Loucy (cell line): ENCODE measurements at regions not wholly inside any gene's neighbourhood (a gene's known extent, or its start where the extent isn't known, plus 50 kb on each side); places are given as distances from the start of the nearest gene placed in this dataset.

Experiments
- H2AFZ ChIP-seq: fragments of 200-600 bp; sonication (generic); 2 replicates; pipeline ENCODE4 v1.6.0; 2016; ENCODE audit warnings: antibody characterized with exemption, mild to moderate bottlenecking, low read length, moderate library complexity
- H3F3A ChIP-seq: fragments of 200-600 bp; 2 replicates; pipeline ENCODE4 v1.6.0; 2016; ENCODE audit warnings: antibody characterized with exemption, low read depth, mild to moderate bottlenecking
- H3K27me3 ChIP-seq: fragments of 200-600 bp; sonication (generic); 2 replicates; pipeline ENCODE4 v1.6.1; 2014; ENCODE audit warnings: low read length, mild to moderate bottlenecking; ENCODE audit not compliant: insufficient read depth, poor library complexity, severe bottlenecking
- H3K36me3 ChIP-seq: fragments of 200-600 bp; sonication (generic); 2 replicates; pipeline ENCODE4 v1.6.1; 2016; ENCODE audit warnings: low read length; ENCODE audit not compliant: insufficient read depth
- H3K4me1 ChIP-seq: fragments of 200-600 bp; sonication (generic); 2 replicates; pipeline ENCODE4 v1.5.1; 2014; ENCODE audit warnings: low read length, mild to moderate bottlenecking; ENCODE audit not compliant: insufficient read depth, poor library complexity, severe bottlenecking
- H3K4me2 ChIP-seq: fragments of 200-600 bp; sonication (generic); 2 replicates; pipeline ENCODE4 v1.6.0; 2014; ENCODE audit warnings: antibody characterized with exemption, low read length, low read depth, mild to moderate bottlenecking; ENCODE audit not compliant: poor library complexity, severe bottlenecking
- H3K4me3 ChIP-seq: fragments of 200-600 bp; sonication (generic); 2 replicates; pipeline ENCODE4 v1.5.1; 2014; ENCODE audit warnings: low read length, mild to moderate bottlenecking, mixed read lengths; ENCODE audit not compliant: poor library complexity, severe bottlenecking
- H3K79me2 ChIP-seq: fragments of 200-600 bp; sonication (generic); 2 replicates; pipeline ENCODE4 v1.6.1; 2014; ENCODE audit warnings: low read length; ENCODE audit not compliant: insufficient read depth
- H3K9ac ChIP-seq: fragments of 200-600 bp; sonication (generic); 2 replicates; pipeline ENCODE4 v1.6.0; 2014; ENCODE audit warnings: mild to moderate bottlenecking, low read depth, low read length, moderate library complexity; ENCODE audit not compliant: poor library complexity, severe bottlenecking
- H3K9me2 ChIP-seq: fragments of 200-600 bp; sonication (generic); replicated peaks from 2 replicates; pipeline ENCODE4 v1.6.1; 2016; ENCODE audit warnings: low read depth, low read length, mixed read lengths
- H3K9me3 ChIP-seq: fragments of 200-600 bp; sonication (generic); 2 replicates; pipeline ENCODE4 v1.6.1; 2014; ENCODE audit warnings: mild to moderate bottlenecking, antibody characterized with exemption, low read length, low read depth; ENCODE audit not compliant: insufficient read depth
- H4K20me1 ChIP-seq: fragments of 200-600 bp; sonication (generic); 2 replicates; pipeline ENCODE4 v1.6.0; 2014; ENCODE audit warnings: antibody characterized with exemption, low read length, mild to moderate bottlenecking; ENCODE audit not compliant: insufficient read depth, poor library complexity, severe bottlenecking
- CTCF ChIP-seq: fragments of 200-600 bp; sonication (generic); conservative IDR thresholded peaks from 2 replicates; pipeline ENCODE4 v1.5.1; 2014; ENCODE audit warnings: mild to moderate bottlenecking, antibody characterized with exemption, low read length
- EZH2phosphoT487 ChIP-seq: fragments of 200-600 bp; IDR thresholded peaks from 2 replicates; pipeline ENCODE4 v1.6.1; 2018; ENCODE audit warnings: antibody characterized with exemption, mild to moderate bottlenecking, moderate library complexity, borderline replicate concordance

- no peak overlapping the region for H2AFZ ChIP-seq
- no peak overlapping the region for H3K4me2 ChIP-seq
- no peak overlapping the region for H3K4me3 ChIP-seq
- no peaks in the 10 kb centered on the region for H3K4me1 ChIP-seq
- no peaks in the 10 kb centered on the region for H3K36me3 ChIP-seq
- H3K79me2 ChIP-seq, result no peaks in the 10 kb centered on the region
- H3K27me3 ChIP-seq, result no peaks in the 10 kb centered on the region
- H3K9ac ChIP-seq, result no peak overlapping the region
- no peaks in the 10 kb centered on the region for H3K9me2 ChIP-seq
- H3F3A ChIP-seq, result no peaks in the 10 kb centered on the region
- TF ChIP-seq CTCF, result no peak
- TF ChIP-seq EZH2phosphoT487, result no peak
- no peaks in the 10 kb centered on the region for H4K20me1 ChIP-seq
- no peaks in the 10 kb centered on the region for H3K9me3 ChIP-seq
Observed at GRCh38 chr4:135177321-135177720, 975.7 kb upstream of the PABPC4L start.

- no peak overlapping the region for H2AFZ ChIP-seq
- no peaks in the 10 kb centered on the region for H3F3A ChIP-seq
- H3K36me3 ChIP-seq, result no peaks in the 10 kb centered on the region
- H3K9me2 ChIP-seq, result no peaks in the 10 kb centered on the region
- no peaks in the 10 kb centered on the region for H3K79me2 ChIP-seq
- H3K9ac ChIP-seq, result no peak overlapping the region
- H3K4me2 ChIP-seq, result no peak overlapping the region
- H3K9me3 ChIP-seq, result no peaks in the 10 kb centered on the region
- H4K20me1 ChIP-seq, result no peaks in the 10 kb centered on the region
- H3K4me3 ChIP-seq, result no peak overlapping the region
- TF ChIP-seq EZH2phosphoT487, result no peak
- TF ChIP-seq CTCF, result no peak
- H3K4me1 ChIP-seq, result no peaks in the 10 kb centered on the region
- no peaks in the 10 kb centered on the region for H3K27me3 ChIP-seq
Observed at GRCh38 chr4:135166661-135167060, 965.1 kb upstream of the PABPC4L start.

GRCh38 chr4:135164601-135165000 is 963.0 kb upstream of the PABPC4L start:
- Histone ChIP-seq H3K4me3 (no peak overlapping the region), H3F3A (no peaks in the 10 kb centered on the region), H3K36me3 (no peaks in the 10 kb centered on the region), H3K79me2 (no peaks in the 10 kb centered on the region), H3K4me2 (no peak overlapping the region), H3K27me3 (no peaks in the 10 kb centered on the region), H3K9ac (no peak overlapping the region), H3K9me2 (no peaks in the 10 kb centered on the region), H2AFZ (no peak overlapping the region), H4K20me1 (no peaks in the 10 kb centered on the region), H3K9me3 (no peaks in the 10 kb centered on the region), H3K4me1 (no peaks in the 10 kb centered on the region)
- TF ChIP-seq EZH2phosphoT487, result no peak
- TF ChIP-seq CTCF, result no peak
